ENCODE measurements at regions not wholly inside any gene's neighbourhood (a gene's known extent, or its start where the extent isn't known, plus 50 kb on each side); places are given as distances from the start of the nearest gene placed in this dataset.

DNA sequence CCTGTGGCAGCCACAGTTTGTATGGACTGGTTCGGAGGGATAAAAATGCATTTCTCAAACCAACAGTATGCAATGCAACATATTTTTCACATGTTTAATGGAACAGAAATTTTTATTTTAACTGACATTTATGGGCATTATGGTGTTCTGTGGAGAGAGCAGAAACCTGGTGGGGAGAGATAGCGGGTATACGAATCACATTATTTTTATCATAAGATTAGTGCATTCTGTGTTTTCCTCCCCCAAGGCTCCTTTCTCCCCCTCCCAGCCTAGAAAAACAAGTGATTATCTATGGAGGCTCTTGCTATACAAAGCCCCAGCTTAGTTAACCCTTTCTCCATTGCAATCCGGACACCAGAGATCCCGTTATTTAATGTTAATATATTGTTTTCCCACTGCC is 289.8 kb upstream of the PIK3C3 start:
- TF ChIP-seq, protein P1, sequence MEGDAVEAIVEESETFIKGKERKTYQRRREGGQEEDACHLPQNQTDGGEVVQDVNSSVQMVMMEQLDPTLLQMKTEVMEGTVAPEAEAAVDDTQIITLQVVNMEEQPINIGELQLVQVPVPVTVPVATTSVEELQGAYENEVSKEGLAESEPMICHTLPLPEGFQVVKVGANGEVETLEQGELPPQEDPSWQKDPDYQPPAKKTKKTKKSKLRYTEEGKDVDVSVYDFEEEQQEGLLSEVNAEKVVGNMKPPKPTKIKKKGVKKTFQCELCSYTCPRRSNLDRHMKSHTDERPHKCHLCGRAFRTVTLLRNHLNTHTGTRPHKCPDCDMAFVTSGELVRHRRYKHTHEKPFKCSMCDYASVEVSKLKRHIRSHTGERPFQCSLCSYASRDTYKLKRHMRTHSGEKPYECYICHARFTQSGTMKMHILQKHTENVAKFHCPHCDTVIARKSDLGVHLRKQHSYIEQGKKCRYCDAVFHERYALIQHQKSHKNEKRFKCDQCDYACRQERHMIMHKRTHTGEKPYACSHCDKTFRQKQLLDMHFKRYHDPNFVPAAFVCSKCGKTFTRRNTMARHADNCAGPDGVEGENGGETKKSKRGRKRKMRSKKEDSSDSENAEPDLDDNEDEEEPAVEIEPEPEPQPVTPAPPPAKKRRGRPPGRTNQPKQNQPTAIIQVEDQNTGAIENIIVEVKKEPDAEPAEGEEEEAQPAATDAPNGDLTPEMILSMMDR (IDR thresholded peaks at IDR 0.05), result no peak
- no peak for TF ChIP-seq POLR2AphosphoS5 (IDR thresholded peaks at IDR 0.05)
